HEK293 (cell line): ENCODE measurements at regions not wholly inside any gene's neighbourhood (a gene's known extent, or its start where the extent isn't known, plus 50 kb on each side); places are given as distances from the start of the nearest gene placed in this dataset.
A peak's percentile ranks its signal among the peaks of the same experiment; 100 is the strongest.

ENCODE experiments used
- CTCF ChIA-PET: fragments of 350-600 bp; formaldehyde crosslinking; extraction: SDS; loops from one replicate; lab custom pipeline; 2021; ENCODE audit warnings: antibody characterized with exemption; lab: Yijun Ruan, JAX
- POLR2A ChIA-PET: fragments of 300-600 bp; formaldehyde crosslinking; extraction: SDS; loops from one replicate; lab custom pipeline; 2020; ENCODE audit warnings: antibody characterized with exemption, inconsistent platforms; lab: Yijun Ruan, JAX
- H3K27ac ChIP-seq: fragments of 200-500 bp; sonication (Bioruptor generic); 2 replicates; pipeline ENCODE4 v1.5.1; 2014; ENCODE audit warnings: low read depth, low read length, control low read depth, inconsistent platforms; ENCODE audit errors: extremely low read depth
- H3K36me3 ChIP-seq, 2 experiments: fragments of 200-500 bp in 1 of 2; sonication (Bioruptor generic) in 1 of 2; 1 replicate in 1 of 2; 2 replicates in 1 of 2; pipeline ENCODE4 v1.5.1; 2014 to 2017; ENCODE audit warnings: inconsistent platforms in 2 of 2, low read length in 2 of 2; ENCODE audit not compliant: control insufficient read depth in 2 of 2, insufficient read depth in 1 of 2
- H3K4me1 ChIP-seq: fragments of 200-500 bp; sonication (Bioruptor generic); 2 replicates; pipeline ENCODE4 v1.5.1; 2014; ENCODE audit warnings: mild to moderate bottlenecking, low read length, inconsistent platforms; ENCODE audit not compliant: control insufficient read depth, insufficient read depth
- H3K4me3 ChIP-seq: 2 replicates; pipeline ENCODE4 v1.5.1; 2011; ENCODE audit warnings: low read depth, mild to moderate bottlenecking, control low read depth, low read length, moderate library complexity
- H3K9me3 ChIP-seq: fragments of 200-500 bp; sonication (Bioruptor generic); 2 replicates; pipeline ENCODE4 v1.5.1; 2014; ENCODE audit warnings: low read depth, low read length, inconsistent platforms; ENCODE audit not compliant: control insufficient read depth, insufficient read depth
- EGR2 ChIP-seq: fragments of 450-650 bp; formaldehyde crosslinking; IDR thresholded peaks from 2 replicates; pipeline ENCODE4 v1.5.1; 2016; ENCODE audit warnings: low read depth, missing biosample characterization, missing genetic modification characterization
- ZEB2 ChIP-seq: fragments of 450-650 bp; formaldehyde crosslinking; IDR thresholded peaks from 2 replicates; pipeline ENCODE4 v1.5.1; 2016; ENCODE audit warnings: missing biosample characterization, missing genetic modification characterization
- ZFHX2 ChIP-seq: fragments of 450-650 bp; formaldehyde crosslinking; conservative IDR thresholded peaks from 2 replicates; pipeline ENCODE4 v1.5.1; 2016; ENCODE audit warnings: missing biosample characterization, missing genetic modification characterization
- ZNF16 ChIP-seq: fragments of 450-650 bp; formaldehyde crosslinking; IDR thresholded peaks from 2 replicates; pipeline ENCODE4 v1.5.1; 2016; ENCODE audit warnings: low read depth, missing biosample characterization, missing genetic modification characterization
- ZNF169 ChIP-seq: fragments of 450-650 bp; formaldehyde crosslinking; IDR thresholded peaks from 2 replicates; pipeline ENCODE4 v1.5.1; 2016; ENCODE audit warnings: missing biosample characterization, missing genetic modification characterization
- ZNF214 ChIP-seq: fragments of 450-650 bp; formaldehyde crosslinking; IDR thresholded peaks from 2 replicates; pipeline ENCODE4 v1.5.1; 2017; ENCODE audit warnings: missing biosample characterization, mild to moderate bottlenecking, missing genetic modification characterization, borderline replicate concordance
- ZNF501 ChIP-seq: fragments of 450-650 bp; formaldehyde crosslinking; IDR thresholded peaks from 2 replicates; pipeline ENCODE4 v1.5.1; 2016; ENCODE audit warnings: missing biosample characterization, missing genetic modification characterization
- ZNF580 ChIP-seq: fragments of 450-650 bp; formaldehyde crosslinking; IDR thresholded peaks from 2 replicates; pipeline ENCODE4 v1.5.1; 2016; ENCODE audit warnings: missing biosample characterization, missing genetic modification characterization
- ZNF654 ChIP-seq: fragments of 450-650 bp; formaldehyde crosslinking; IDR thresholded peaks from 2 replicates; pipeline ENCODE4 v1.5.1; 2016; ENCODE audit warnings: low read depth, missing biosample characterization, missing genetic modification characterization
- ZSCAN30 ChIP-seq: fragments of 450-650 bp; IDR thresholded peaks from 2 replicates; pipeline ENCODE4 v1.5.1; 2018; ENCODE audit warnings: missing biosample characterization, mild to moderate bottlenecking, missing genetic modification characterization, moderate library complexity
- TF ChIP-seq, protein P1 (sequence below): fragments of 450-650 bp; formaldehyde crosslinking; IDR thresholded peaks from 2 replicates; pipeline ENCODE4 v1.5.1; 2016; ENCODE audit warnings: missing biosample characterization, missing genetic modification characterization, borderline replicate concordance
- TF ChIP-seq, protein P2 (sequence below): fragments of 450-650 bp; formaldehyde crosslinking; IDR thresholded peaks from 2 replicates; pipeline ENCODE4 v1.5.1; 2016; ENCODE audit warnings: missing biosample characterization, missing genetic modification characterization
- TF ChIP-seq, protein P3 (sequence below): fragments of 450-650 bp; formaldehyde crosslinking; IDR thresholded peaks from 2 replicates; pipeline ENCODE4 v1.5.1; 2016; ENCODE audit warnings: missing biosample characterization, missing genetic modification characterization

DNA sequence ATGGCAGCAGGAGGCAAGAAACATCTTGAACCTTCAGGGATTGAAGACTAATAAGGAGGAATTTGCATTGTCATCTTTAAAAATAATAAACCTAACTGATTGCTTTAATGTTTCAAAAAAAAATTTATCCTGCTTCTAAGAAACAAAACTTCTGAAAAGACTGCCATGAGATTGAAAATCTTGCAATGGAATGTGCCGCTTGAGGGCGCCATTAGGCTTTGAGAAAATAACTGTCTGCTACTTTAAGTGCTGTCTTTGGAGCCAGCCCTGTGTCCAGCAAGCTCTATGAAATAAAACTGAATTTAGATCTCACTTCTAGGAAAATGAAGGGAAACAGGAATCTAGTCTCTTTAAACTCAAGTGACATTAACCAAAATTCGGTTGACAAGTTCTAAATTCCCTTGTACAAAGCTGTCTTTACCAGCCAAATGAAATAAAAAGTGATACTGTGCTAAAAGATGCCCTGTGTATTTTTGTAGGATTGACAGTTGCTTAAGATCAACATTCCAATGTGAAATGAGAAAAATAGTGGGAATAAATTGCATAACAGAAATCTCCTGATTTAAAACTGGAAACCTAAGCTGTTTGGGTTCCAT, 79.4 kb downstream of the ESM1 start:
- TF ChIP-seq, protein P1, sequence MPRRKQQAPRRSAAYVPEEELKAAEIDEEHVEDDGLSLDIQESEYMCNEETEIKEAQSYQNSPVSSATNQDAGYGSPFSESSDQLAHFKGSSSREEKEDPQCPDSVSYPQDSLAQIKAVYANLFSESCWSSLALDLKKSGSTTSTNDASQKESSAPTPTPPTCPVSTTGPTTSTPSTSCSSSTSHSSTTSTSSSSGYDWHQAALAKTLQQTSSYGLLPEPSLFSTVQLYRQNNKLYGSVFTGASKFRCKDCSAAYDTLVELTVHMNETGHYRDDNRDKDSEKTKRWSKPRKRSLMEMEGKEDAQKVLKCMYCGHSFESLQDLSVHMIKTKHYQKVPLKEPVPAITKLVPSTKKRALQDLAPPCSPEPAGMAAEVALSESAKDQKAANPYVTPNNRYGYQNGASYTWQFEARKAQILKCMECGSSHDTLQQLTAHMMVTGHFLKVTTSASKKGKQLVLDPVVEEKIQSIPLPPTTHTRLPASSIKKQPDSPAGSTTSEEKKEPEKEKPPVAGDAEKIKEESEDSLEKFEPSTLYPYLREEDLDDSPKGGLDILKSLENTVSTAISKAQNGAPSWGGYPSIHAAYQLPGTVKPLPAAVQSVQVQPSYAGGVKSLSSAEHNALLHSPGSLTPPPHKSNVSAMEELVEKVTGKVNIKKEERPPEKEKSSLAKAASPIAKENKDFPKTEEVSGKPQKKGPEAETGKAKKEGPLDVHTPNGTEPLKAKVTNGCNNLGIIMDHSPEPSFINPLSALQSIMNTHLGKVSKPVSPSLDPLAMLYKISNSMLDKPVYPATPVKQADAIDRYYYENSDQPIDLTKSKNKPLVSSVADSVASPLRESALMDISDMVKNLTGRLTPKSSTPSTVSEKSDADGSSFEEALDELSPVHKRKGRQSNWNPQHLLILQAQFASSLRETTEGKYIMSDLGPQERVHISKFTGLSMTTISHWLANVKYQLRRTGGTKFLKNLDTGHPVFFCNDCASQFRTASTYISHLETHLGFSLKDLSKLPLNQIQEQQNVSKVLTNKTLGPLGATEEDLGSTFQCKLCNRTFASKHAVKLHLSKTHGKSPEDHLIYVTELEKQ (tag by site-specific recombination) = no peak
- peak; percentile 83 for TF ChIP-seq ZNF654 (tag by site-specific recombination)
- TF ChIP-seq, protein P2, sequence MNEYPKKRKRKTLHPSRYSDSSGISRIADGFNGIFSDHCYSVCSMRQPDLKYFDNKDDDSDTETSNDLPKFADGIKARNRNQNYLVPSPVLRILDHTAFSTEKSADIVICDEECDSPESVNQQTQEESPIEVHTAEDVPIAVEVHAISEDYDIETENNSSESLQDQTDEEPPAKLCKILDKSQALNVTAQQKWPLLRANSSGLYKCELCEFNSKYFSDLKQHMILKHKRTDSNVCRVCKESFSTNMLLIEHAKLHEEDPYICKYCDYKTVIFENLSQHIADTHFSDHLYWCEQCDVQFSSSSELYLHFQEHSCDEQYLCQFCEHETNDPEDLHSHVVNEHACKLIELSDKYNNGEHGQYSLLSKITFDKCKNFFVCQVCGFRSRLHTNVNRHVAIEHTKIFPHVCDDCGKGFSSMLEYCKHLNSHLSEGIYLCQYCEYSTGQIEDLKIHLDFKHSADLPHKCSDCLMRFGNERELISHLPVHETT (tag by site-specific recombination) = no peak
- no peak for TF ChIP-seq ZNF169
- TF ChIP-seq ZNF16 (tag by site-specific recombination) = no peak
- 0 out of 2 replicates have a peak, but pooled peaks have one; percentile 22 for TF ChIP-seq ZSCAN30 (tag by site-specific recombination)
- TF ChIP-seq, protein P3, sequence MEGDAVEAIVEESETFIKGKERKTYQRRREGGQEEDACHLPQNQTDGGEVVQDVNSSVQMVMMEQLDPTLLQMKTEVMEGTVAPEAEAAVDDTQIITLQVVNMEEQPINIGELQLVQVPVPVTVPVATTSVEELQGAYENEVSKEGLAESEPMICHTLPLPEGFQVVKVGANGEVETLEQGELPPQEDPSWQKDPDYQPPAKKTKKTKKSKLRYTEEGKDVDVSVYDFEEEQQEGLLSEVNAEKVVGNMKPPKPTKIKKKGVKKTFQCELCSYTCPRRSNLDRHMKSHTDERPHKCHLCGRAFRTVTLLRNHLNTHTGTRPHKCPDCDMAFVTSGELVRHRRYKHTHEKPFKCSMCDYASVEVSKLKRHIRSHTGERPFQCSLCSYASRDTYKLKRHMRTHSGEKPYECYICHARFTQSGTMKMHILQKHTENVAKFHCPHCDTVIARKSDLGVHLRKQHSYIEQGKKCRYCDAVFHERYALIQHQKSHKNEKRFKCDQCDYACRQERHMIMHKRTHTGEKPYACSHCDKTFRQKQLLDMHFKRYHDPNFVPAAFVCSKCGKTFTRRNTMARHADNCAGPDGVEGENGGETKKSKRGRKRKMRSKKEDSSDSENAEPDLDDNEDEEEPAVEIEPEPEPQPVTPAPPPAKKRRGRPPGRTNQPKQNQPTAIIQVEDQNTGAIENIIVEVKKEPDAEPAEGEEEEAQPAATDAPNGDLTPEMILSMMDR (tag by site-specific recombination) = 0 out of 2 replicates have a peak, but pooled peaks have one; percentile 35
- no peak for TF ChIP-seq ZNF501 (tag by site-specific recombination)
- no peak for TF ChIP-seq ZNF580
- CTCF ChIA-PET = interaction anchor here (0.6 to 7.1 kb wide), 34 partner anchors 9 to 414 kb away, joined by 3 to 89 read pairs (median 4); partner anchors contain the start of genes GPX8 and SNX18
- POLR2A ChIA-PET = interaction anchor here (1.5 to 1.6 kb wide), 2 partner anchors 253 to 254 kb away, joined by 4 to 8 read pairs; partner anchors contain the start of gene GPX8
- no peaks in the 10 kb centered on the region for H3K4me1 ChIP-seq
- H3K36me3 ChIP-seq = no peaks in the 10 kb centered on the region
- no peaks in the 10 kb centered on the region for H3K9me3 ChIP-seq
- H3K4me3 ChIP-seq = no peak overlapping the region
- no peak overlapping the region for H3K27ac ChIP-seq

DNA sequence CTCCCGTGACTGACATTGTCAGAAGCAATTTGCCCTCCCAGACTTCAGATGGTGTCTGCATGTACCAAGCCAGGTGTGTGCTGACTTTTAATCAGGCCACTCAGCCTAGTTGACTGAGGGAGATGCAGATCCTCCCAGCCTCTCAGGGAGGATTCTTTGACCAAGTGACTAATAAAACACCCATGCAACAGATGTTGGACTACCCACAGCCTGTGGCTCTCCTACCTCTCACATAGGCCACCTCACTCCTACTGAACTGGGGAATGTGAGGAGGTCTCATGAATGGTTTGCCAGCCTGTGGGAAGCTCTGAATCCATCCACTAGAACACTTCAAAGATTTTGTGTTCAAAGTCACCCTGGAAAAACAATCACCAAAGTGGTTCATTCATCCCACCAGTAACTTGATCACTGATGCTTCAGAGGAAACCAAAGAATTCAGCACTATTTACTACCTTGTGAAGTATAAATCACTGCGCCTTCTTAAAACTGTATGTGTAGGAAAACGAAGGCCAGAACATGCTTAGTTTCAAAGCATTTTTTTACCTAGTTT, 80.1 kb downstream of the ESM1 start:
- ChIA-PET POLR2A (interaction anchor here (1.5 kb wide), 1 partner anchor 254 kb away, joined by 4 read pairs; no protein-coding TSS in a partner anchor), CTCF (interaction anchor here (0.7 to 7.1 kb wide), 35 partner anchors 9 to 1905 kb away, joined by 3 to 89 read pairs (median 5); partner anchors contain the start of gene GPX8)
- no peaks in the 10 kb centered on the region for H3K9me3 ChIP-seq
- H3K36me3 ChIP-seq = no peaks in the 10 kb centered on the region
- no peak overlapping the region for H3K27ac ChIP-seq
- TF ChIP-seq ZFHX2 (tag by site-specific recombination) = peak; percentile 35; the same call in 1 of the 2 replicates
- TF ChIP-seq EGR2 (tag by site-specific recombination) = 0 out of 2 replicates have a peak, but pooled peaks have one; percentile 35
- no peak for TF ChIP-seq ZEB2
- no peak for TF ChIP-seq ZNF214 (tag by site-specific recombination)
- H3K4me1 ChIP-seq = no peaks in the 10 kb centered on the region
- no peak overlapping the region for H3K4me3 ChIP-seq
